NCI-H510A (cell line): ENCODE measurements at regions not wholly inside any gene's neighbourhood (a gene's known extent, or its start where the extent isn't known, plus 50 kb on each side); places are given as distances from the start of the nearest gene placed in this dataset.

Source experiments
- DNase-seq: peaks from one replicate; lab custom pipeline; 2025; lab: John Stamatoyannopoulos, UW

- no peak for DNase-seq
Observed at GRCh38 chr6:134523051-134523450, 205.1 kb upstream of the SGK1 start.

- peak; percentile 17 for DNase-seq
Observed at GRCh38 chr6:134521116-134521501, 203.2 kb upstream of the SGK1 start.

GRCh38 chr6:134520181-134521115, 202.5 kb upstream of the SGK1 start:
- DNase-seq, result no peak

- DNase-seq, result no peak
Observed at GRCh38 chr6:134519465-134519864, 201.6 kb upstream of the SGK1 start.

- no peak for DNase-seq
Observed at GRCh38 chr6:134517868-134518267, 200.0 kb upstream of the SGK1 start.

GRCh38 chr6:134517145-134517658, 199.3 kb upstream of the SGK1 start:
- peak; percentile 6 for DNase-seq

- DNase-seq, result no peak
Observed at GRCh38 chr6:134516582-134516981, 198.7 kb upstream of the SGK1 start.

- DNase-seq, result no peak
Observed at GRCh38 chr6:134515986-134516385, 198.1 kb upstream of the SGK1 start.

- DNase-seq, result no peak
Observed at GRCh38 chr6:134512981-134513391, 195.1 kb upstream of the SGK1 start.

GRCh38 chr6:134511984-134512683, 194.2 kb upstream of the SGK1 start:
- no peak for DNase-seq

GRCh38 chr6:134510920-134511319, 193.0 kb upstream of the SGK1 start:
- DNase-seq, result no peak

GRCh38 chr6:134510142-134510541, 192.2 kb upstream of the SGK1 start:
- no peak for DNase-seq

GRCh38 chr6:134508862-134509498, 191.1 kb upstream of the SGK1 start:
- no peak for DNase-seq

GRCh38 chr6:134506162-134506561, 188.2 kb upstream of the SGK1 start:
- DNase-seq, result no peak

- DNase-seq, result no peak
Observed at GRCh38 chr6:134503585-134504281, 185.8 kb upstream of the SGK1 start.

GRCh38 chr6:134502614-134503549, 185.0 kb upstream of the SGK1 start:
- no peak for DNase-seq

GRCh38 chr6:134495890-134496248, 178.0 kb upstream of the SGK1 start:
- no peak for DNase-seq

GRCh38 chr6:134495203-134495889, 177.4 kb upstream of the SGK1 start:
- no peak for DNase-seq

GRCh38 chr6:134493789-134494188, 175.9 kb upstream of the SGK1 start:
- no peak for DNase-seq

GRCh38 chr6:134491477-134491876, 173.6 kb upstream of the SGK1 start:
- no peak for DNase-seq
